ENCODE measurements at regions not wholly inside any gene's neighbourhood (a gene's known extent, or its start where the extent isn't known, plus 50 kb on each side); places are given as distances from the start of the nearest gene placed in this dataset.
A peak's percentile ranks its signal among the peaks of the same experiment; 100 is the strongest.

DNA sequence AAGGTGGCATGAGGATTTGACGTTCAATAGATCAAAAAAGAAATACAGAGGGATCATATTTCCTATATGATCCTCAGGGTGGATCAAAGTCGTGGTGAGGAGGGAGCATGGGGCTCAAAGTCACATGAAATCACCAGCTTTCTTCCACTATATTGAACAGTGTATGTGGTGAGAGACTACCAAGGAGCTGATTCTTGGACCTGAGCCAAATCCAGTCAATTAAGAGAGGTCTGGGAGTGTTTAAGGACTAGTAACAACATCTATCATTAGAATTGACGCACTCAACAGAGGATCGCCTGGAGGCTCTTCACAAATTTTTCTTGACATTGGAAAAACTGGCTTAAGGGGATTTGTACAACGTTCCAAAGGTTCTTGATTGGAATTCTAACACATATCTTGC, 267.7 kb upstream of the PROX1 start:
- H3K9me3 ChIP-seq, result no peaks in the 10 kb centered on the region
- TF ChIP-seq POLR2AphosphoS5 (IDR thresholded peaks at IDR 0.05) (no peak), EP300 (IDR thresholded peaks at IDR 0.05) (no peak), POLR2A (IDR thresholded peaks at IDR 0.05; ENCODE audit: low read depth) (no peak)
- TF ChIP-seq, protein P1, sequence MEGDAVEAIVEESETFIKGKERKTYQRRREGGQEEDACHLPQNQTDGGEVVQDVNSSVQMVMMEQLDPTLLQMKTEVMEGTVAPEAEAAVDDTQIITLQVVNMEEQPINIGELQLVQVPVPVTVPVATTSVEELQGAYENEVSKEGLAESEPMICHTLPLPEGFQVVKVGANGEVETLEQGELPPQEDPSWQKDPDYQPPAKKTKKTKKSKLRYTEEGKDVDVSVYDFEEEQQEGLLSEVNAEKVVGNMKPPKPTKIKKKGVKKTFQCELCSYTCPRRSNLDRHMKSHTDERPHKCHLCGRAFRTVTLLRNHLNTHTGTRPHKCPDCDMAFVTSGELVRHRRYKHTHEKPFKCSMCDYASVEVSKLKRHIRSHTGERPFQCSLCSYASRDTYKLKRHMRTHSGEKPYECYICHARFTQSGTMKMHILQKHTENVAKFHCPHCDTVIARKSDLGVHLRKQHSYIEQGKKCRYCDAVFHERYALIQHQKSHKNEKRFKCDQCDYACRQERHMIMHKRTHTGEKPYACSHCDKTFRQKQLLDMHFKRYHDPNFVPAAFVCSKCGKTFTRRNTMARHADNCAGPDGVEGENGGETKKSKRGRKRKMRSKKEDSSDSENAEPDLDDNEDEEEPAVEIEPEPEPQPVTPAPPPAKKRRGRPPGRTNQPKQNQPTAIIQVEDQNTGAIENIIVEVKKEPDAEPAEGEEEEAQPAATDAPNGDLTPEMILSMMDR (IDR thresholded peaks at IDR 0.05), result no peak
- intact Hi-C loops (cut with DNase I), result no loop called here
- peaks cover 0 to 8% (median 7%) of the 10 kb centered on the region in 4 donors for H3K4me1 ChIP-seq
- no peak overlapping the region for H3K4me3 ChIP-seq
- H3K27ac ChIP-seq (replicated peaks in 1 of 4), result no peak overlapping the region
- H3K36me3 ChIP-seq, result no peaks in the 10 kb centered on the region
- no peak for DNase-seq (ENCODE audit: extremely low spot score)
- WGBS, result 53% methylated on average over 5 of the region's 5 CpGs
- H3K27me3 ChIP-seq, result no peaks in the 10 kb centered on the region

DNA sequence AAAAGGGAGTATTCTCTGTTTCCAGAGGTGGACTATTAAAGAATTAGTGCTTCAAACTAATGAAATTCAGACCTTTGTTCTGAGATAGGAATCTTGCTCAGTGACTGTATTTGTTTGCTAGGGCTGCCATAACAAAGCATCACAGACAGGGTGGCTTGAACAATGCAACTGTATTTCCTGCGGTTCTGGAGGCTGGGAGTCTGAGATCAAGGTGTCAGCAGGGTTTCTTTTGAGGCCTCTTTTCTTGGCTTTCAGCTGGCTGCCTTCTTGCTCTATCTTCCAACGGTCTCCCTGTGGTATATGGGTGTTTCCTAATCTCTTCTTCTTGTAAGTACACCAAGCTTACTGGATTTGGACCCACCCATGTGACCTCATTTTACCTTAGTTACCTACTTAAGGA, 264.6 kb upstream of the PROX1 start:
- H3K9me3 ChIP-seq, result no peaks in the 10 kb centered on the region
- peaks cover 0 to 16% (median 13%) of the 10 kb centered on the region in 4 donors for H3K4me1 ChIP-seq
- TF ChIP-seq, protein P1 (IDR thresholded peaks at IDR 0.05), result no peak
- TF ChIP-seq POLR2A (IDR thresholded peaks at IDR 0.05; ENCODE audit: low read depth), result no peak
- no peak for TF ChIP-seq EP300 (IDR thresholded peaks at IDR 0.05)
- no peak for TF ChIP-seq POLR2AphosphoS5 (IDR thresholded peaks at IDR 0.05)
- H3K36me3 ChIP-seq, result no peaks in the 10 kb centered on the region
- H3K27ac ChIP-seq (replicated peaks in 1 of 4), result no peak overlapping the region
- H3K27me3 ChIP-seq, result no peaks in the 10 kb centered on the region
- DNase-seq (ENCODE audit: extremely low spot score), result peak; percentile 26
- 69% methylated on average over 2 of the region's 2 CpGs for WGBS
- H3K4me3 ChIP-seq, result no peak overlapping the region
- intact Hi-C loops (cut with DNase I), result no loop called here

DNA sequence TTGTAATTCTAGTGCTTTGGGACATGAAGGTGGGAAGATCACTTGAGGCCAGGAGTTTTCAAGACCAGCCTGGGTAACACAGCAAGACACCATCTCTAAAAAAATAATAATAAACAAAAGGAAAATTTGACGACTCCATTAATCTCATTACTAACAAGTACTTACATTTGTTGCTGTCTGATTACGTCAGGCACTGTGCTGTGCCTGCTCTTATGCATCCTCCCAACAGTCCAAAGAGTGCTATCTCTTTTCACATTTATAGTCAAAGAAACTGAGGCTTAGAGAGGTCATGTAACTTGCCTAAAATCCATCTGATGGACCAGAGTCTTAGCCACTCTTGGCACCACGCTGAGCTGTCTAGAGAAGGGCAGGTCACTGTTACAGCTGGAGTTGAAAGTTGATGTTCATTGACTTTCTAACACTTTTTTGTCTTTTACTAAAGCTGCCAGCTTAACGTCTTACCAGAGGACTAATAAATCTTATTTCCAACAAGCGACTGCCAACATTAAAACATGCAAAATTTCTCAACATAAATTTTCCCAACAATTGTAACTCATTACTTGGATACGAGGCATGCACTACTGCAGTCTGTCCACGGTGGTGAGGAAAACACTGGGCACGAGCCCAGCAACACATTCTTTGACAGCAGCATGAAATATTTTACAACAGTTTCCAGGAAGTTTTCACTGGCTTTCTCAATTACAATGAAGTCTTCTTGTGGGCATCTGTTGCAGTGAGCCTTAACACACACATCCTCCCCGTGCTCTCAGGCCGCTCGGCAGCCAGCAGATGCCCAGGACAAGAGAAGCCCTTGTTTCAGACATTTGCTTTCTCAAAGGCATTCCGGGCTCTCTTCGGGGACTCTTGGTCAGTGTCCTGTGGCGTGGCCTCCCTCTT, 262.9 kb upstream of the PROX1 start:
- Histone ChIP-seq H3K9me3 (no peaks in the 10 kb centered on the region), H3K4me3 (no peak overlapping the region), H3K36me3 (no peaks in the 10 kb centered on the region), H3K27ac (replicated peaks in 1 of 4) (peak overlapping the region in 2 of 4 donors; percentile 35 to 59), H3K27me3 (no peaks in the 10 kb centered on the region), H3K4me1 (peaks cover 0 to 16% (median 13%) of the 10 kb centered on the region in 4 donors)
- intact Hi-C loops (cut with DNase I), result no loop called here
- no peak for DNase-seq (ENCODE audit: extremely low spot score)
- TF ChIP-seq POLR2A (IDR thresholded peaks at IDR 0.05; ENCODE audit: low read depth) (no peak), POLR2AphosphoS5 (IDR thresholded peaks at IDR 0.05) (peak in 1 of 2 donors; percentile 60), EP300 (IDR thresholded peaks at IDR 0.05) (no peak)
- TF ChIP-seq, protein P1 (IDR thresholded peaks at IDR 0.05), result peak in 1 of 3 experiments; percentile 3
- WGBS, result 18% methylated on average over 14 of the region's 14 CpGs

DNA sequence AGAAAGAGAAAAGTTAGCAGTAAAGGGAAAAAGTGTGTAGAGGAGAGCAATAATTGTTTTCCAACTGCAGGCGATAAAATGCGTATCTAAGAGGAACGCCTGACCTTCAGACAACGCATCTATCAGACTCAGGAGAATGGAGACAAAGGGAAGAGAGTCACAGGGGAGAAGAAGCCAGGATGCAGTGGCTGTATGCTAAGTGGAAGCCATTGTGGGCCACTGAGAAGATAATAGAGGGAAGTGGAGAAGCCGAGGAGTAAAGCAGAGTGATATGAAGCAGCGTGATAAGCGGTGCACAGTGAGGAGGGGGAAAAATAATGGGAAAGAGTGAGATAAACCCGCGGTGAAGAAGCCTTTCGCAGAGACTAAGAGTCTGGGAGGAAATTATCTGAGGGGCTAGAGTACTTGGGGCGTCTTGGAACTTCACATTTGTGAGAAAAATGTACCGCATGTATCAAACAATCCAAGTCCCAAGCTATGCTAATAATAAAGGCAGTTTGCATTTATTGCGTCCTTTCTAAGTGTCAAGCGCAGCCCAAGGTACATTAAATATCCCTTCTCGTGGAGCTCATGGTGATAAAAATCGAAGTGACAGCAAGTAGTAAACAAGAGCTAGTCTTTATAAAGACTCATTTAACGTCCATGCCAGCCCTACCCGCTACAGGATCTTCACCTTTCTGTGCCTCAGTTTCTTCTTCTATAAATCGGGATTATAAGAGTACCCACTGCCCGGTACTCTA, 259.8 kb upstream of the PROX1 start:
- Histone ChIP-seq H3K4me3 (no peak overlapping the region), H3K27me3 (no peaks in the 10 kb centered on the region), H3K36me3 (no peaks in the 10 kb centered on the region), H3K27ac (replicated peaks in 1 of 4) (no peak overlapping the region), H3K9me3 (peaks cover 0 to 7% (median 3%) of the 10 kb centered on the region in 4 donors), H3K4me1 (peaks cover 0 to 16% (median 13%) of the 10 kb centered on the region in 4 donors)
- no peak for DNase-seq (ENCODE audit: extremely low spot score)
- intact Hi-C loops (cut with DNase I), result no loop called here
- 85% methylated on average over 20 of the region's 20 CpGs for WGBS
- no peak for TF ChIP-seq POLR2AphosphoS5 (IDR thresholded peaks at IDR 0.05)
- TF ChIP-seq POLR2A (IDR thresholded peaks at IDR 0.05; ENCODE audit: low read depth), result no peak
- TF ChIP-seq EP300 (IDR thresholded peaks at IDR 0.05), result no peak
- TF ChIP-seq, protein P1 (IDR thresholded peaks at IDR 0.05), result no peak
